ENCODE measurements at regions not wholly inside any gene's neighbourhood (a gene's known extent, or its start where the extent isn't known, plus 50 kb on each side); places are given as distances from the start of the nearest gene placed in this dataset.

GRCh38 chr12:115639648-115640012, 637.9 kb downstream of the MED13L start:
- no peak for ATAC-seq (ENCODE audit: low FRiP score)
- TF ChIP-seq, protein P1, sequence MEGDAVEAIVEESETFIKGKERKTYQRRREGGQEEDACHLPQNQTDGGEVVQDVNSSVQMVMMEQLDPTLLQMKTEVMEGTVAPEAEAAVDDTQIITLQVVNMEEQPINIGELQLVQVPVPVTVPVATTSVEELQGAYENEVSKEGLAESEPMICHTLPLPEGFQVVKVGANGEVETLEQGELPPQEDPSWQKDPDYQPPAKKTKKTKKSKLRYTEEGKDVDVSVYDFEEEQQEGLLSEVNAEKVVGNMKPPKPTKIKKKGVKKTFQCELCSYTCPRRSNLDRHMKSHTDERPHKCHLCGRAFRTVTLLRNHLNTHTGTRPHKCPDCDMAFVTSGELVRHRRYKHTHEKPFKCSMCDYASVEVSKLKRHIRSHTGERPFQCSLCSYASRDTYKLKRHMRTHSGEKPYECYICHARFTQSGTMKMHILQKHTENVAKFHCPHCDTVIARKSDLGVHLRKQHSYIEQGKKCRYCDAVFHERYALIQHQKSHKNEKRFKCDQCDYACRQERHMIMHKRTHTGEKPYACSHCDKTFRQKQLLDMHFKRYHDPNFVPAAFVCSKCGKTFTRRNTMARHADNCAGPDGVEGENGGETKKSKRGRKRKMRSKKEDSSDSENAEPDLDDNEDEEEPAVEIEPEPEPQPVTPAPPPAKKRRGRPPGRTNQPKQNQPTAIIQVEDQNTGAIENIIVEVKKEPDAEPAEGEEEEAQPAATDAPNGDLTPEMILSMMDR (IDR thresholded peaks at IDR 0.05), result no peak
- DNase-seq (ENCODE audit: low spot score), result no peak

DNA sequence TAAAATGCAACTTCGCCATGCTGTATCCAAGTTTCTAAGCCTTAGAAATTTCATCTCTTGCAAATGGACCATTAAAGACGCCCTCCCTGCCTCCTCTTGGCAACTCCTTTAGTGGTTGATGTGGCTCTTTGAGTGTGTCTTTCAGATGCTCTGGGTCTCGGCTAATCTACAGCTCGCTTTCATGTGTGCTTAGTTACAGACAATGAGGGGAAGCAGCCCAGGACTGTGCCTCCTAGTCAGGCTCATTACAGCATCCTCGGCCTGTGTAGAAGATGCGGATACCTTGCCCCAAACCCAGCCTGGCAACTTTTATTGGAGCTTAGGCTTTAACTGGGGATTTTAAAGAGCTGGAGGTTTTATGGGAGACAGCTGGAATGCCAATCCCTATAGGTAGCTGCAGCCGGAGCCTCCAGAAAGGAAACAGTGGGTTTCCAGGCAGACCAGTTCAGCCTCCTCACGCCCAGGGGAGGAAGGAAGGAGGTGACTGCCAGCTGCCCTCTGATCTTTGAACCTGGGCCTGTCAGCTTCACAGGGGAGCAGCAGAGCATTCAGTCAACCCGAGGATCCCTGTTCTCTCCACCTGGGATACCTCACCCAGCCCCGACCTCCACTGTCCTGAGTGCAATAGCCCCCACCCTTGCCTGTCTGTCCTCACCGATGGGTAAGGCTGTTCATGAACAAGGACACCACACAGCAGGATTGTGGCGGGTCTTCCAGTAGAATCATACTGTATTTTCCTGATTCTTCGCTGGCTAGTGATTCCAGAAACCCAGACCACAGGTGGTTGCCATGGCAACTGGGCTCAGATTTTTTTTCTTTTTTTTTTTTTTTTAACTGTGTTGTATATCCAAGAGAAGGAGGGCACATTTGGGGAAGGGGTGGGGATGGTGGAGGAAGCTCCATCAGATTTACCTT, 638.5 kb downstream of the MED13L start:
- TF ChIP-seq, protein P1 (IDR thresholded peaks at IDR 0.05), result no peak
- DNase-seq (ENCODE audit: low spot score) (no peak), ATAC-seq (ENCODE audit: low FRiP score) (no peak)

DNA sequence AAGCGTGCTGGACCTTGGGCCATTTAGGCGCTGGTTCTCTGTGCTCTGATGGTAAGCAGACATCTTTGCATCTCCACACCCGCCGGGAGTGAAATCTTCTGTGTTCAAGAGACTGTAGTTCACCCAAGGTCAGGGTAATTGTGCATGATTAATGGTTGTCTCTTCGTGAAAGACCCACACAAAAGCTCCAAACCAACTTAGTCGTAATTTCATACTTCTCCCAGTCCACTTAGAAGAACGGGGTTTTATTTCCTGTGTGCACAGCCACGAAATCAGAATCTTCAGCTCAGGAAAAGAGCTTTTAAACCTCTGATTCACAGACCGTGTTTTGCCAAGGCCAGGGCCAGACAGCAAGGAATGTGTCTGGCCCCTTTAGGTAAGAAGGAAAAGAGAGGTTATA, 640.9 kb downstream of the MED13L start:
- DNase-seq (ENCODE audit: low spot score), result no peak
- TF ChIP-seq, protein P1 (IDR thresholded peaks at IDR 0.05), result no peak
- ATAC-seq (ENCODE audit: low FRiP score), result no peak

GRCh38 chr12:115632308-115632707, 645.2 kb downstream of the MED13L start:
- TF ChIP-seq, protein P1 (IDR thresholded peaks at IDR 0.05), result no peak
- ATAC-seq (ENCODE audit: low FRiP score) (no peak), DNase-seq (ENCODE audit: low spot score) (no peak)

- ATAC-seq (ENCODE audit: low FRiP score) (no peak), DNase-seq (ENCODE audit: low spot score) (no peak)
- TF ChIP-seq, protein P1 (IDR thresholded peaks at IDR 0.05), result no peak
Measured at GRCh38 chr12:115630136-115630535, 647.4 kb downstream of the MED13L start.

DNA sequence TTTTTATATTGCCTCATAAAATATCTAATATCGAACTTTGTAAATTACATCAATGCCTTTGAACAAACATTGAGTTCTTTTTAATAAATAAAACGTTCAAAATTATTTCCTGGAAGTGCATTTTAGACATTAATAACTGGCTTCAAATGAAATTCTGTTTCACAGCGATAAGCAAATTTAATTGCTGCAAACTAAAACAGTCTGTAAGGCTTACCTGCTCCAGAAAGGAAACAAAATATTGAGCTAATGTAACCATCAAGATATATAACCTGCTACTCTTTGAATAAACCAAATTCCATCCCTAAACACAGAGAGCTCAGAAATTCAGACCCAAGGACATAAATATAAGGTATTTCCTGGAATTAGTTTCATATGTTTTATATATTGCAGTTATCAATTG, 651.3 kb downstream of the MED13L start:
- TF ChIP-seq, protein P1 (IDR thresholded peaks at IDR 0.05), result no peak
- ATAC-seq (ENCODE audit: low FRiP score), result no peak

GRCh38 chr12:115623764-115624334, 653.6 kb downstream of the MED13L start:
- TF ChIP-seq, protein P1 (IDR thresholded peaks at IDR 0.05), result no peak
- DNase-seq (ENCODE audit: low spot score) (no peak), ATAC-seq (ENCODE audit: low FRiP score) (no peak)

More for the DNA sequence above, 651.3 kb downstream of the MED13L start:
- DNase-seq (ENCODE audit: low spot score), result no peak

Measured in omental fat pad (tissue), 3 donors.